Osteoblast (primary cell): ENCODE measurements at regions not wholly inside any gene's neighbourhood (a gene's known extent, or its start where the extent isn't known, plus 50 kb on each side); places are given as distances from the start of the nearest gene placed in this dataset.

Experiments used
- DNase-seq: peaks from one replicate; pipeline ENCODE4 v3.0.0; 2011; ENCODE audit warnings: low spot score, mixed read lengths; ENCODE audit not compliant: insufficient read length; ENCODE audit errors: missing footprints
- H2AFZ ChIP-seq: 2 replicates; pipeline ENCODE4 v1.6.0; 2011; ENCODE audit warnings: mild to moderate bottlenecking, low read length
- H3K27ac ChIP-seq: 2 replicates; pipeline ENCODE4 v1.5.1; 2011; ENCODE audit warnings: mild to moderate bottlenecking, low read depth, low read length, moderate library complexity
- H3K27me3 ChIP-seq: 2 replicates; pipeline ENCODE4 v1.6.0; 2012; ENCODE audit warnings: mild to moderate bottlenecking, control low read depth, inconsistent platforms, low read length, moderate library complexity; ENCODE audit not compliant: insufficient read depth
- H3K36me3 ChIP-seq: 2 replicates; pipeline ENCODE4 v1.5.1; 2011; ENCODE audit warnings: mild to moderate bottlenecking, low read length, control low read depth, moderate library complexity; ENCODE audit not compliant: insufficient read depth
- H3K4me1 ChIP-seq: 2 replicates; pipeline ENCODE4 v1.5.1; 2011; ENCODE audit warnings: mild to moderate bottlenecking, low read length, control low read depth, moderate library complexity; ENCODE audit not compliant: insufficient read depth
- H3K4me2 ChIP-seq: 2 replicates; pipeline ENCODE4 v1.6.0; 2011; ENCODE audit warnings: mild to moderate bottlenecking, low read length; ENCODE audit not compliant: insufficient read depth
- H3K4me3 ChIP-seq: fragments of 200-600 bp; sonication (generic); 3 replicates; pipeline ENCODE4 v1.5.1; 2012; ENCODE audit warnings: mild to moderate bottlenecking, low read length, inconsistent platforms; ENCODE audit not compliant: insufficient read depth
- H3K79me2 ChIP-seq: 2 replicates; pipeline ENCODE4 v1.6.0; 2012; ENCODE audit warnings: mild to moderate bottlenecking, low read length, control low read depth, inconsistent platforms; ENCODE audit not compliant: insufficient read depth
- H3K9me3 ChIP-seq: 2 replicates; pipeline ENCODE4 v1.5.1; 2011; ENCODE audit warnings: low read depth, low read length, control low read depth
- H4K20me1 ChIP-seq: 2 replicates; pipeline ENCODE4 v1.6.0; 2012; ENCODE audit warnings: mild to moderate bottlenecking, low read length, control low read depth; ENCODE audit not compliant: insufficient read depth
- TF ChIP-seq, protein P1 (sequence below): IDR thresholded peaks from 2 replicates; pipeline ENCODE4 v1.5.1; 2011; ENCODE audit warnings: mild to moderate bottlenecking, low read depth, low read length, moderate library complexity; ENCODE audit errors: extremely low read depth

- H3K36me3 ChIP-seq, result no peaks in the 10 kb centered on the region
- no peak for DNase-seq
- TF ChIP-seq, protein P1, sequence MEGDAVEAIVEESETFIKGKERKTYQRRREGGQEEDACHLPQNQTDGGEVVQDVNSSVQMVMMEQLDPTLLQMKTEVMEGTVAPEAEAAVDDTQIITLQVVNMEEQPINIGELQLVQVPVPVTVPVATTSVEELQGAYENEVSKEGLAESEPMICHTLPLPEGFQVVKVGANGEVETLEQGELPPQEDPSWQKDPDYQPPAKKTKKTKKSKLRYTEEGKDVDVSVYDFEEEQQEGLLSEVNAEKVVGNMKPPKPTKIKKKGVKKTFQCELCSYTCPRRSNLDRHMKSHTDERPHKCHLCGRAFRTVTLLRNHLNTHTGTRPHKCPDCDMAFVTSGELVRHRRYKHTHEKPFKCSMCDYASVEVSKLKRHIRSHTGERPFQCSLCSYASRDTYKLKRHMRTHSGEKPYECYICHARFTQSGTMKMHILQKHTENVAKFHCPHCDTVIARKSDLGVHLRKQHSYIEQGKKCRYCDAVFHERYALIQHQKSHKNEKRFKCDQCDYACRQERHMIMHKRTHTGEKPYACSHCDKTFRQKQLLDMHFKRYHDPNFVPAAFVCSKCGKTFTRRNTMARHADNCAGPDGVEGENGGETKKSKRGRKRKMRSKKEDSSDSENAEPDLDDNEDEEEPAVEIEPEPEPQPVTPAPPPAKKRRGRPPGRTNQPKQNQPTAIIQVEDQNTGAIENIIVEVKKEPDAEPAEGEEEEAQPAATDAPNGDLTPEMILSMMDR, result no peak
- no peaks in the 10 kb centered on the region for H4K20me1 ChIP-seq
- no peak overlapping the region for H3K4me3 ChIP-seq
- H3K4me1 ChIP-seq, result peaks cover 9% of the 10 kb centered on the region
- no peak overlapping the region for H3K27ac ChIP-seq
- H2AFZ ChIP-seq, result no peak overlapping the region
- no peaks in the 10 kb centered on the region for H3K27me3 ChIP-seq
- H3K4me2 ChIP-seq, result no peak overlapping the region
- no peaks in the 10 kb centered on the region for H3K9me3 ChIP-seq
- H3K79me2 ChIP-seq, result no peaks in the 10 kb centered on the region
Measured at GRCh38 chr1:232553050-232553754, 76.7 kb downstream of the SIPA1L2 start.

DNA sequence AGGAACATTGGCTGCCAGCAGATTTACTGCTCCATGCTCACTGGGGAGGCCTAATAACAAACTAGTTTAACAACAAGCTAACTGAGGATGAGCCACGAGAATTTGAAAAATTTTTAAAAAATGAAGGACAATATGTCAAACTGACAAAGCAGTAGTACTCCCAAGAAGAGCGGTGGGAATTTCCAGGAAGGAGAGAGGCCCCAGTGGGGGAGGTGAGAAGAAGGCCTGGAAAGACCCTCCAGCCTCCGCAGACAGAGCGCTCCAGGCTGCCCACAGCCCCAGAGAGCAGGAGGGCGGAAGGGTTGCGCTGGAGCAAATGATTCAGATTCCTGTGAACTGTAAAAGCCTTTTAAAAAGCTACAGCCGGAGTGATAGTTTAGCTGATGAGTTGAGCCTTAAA lies 78.5 kb downstream of the SIPA1L2 start:
- H3K79me2 ChIP-seq, result no peaks in the 10 kb centered on the region
- H3K4me1 ChIP-seq, result peaks cover 9% of the 10 kb centered on the region
- H4K20me1 ChIP-seq, result no peaks in the 10 kb centered on the region
- H2AFZ ChIP-seq, result no peak overlapping the region
- no peak for DNase-seq
- H3K36me3 ChIP-seq, result no peaks in the 10 kb centered on the region
- TF ChIP-seq, protein P1, result no peak
- H3K9me3 ChIP-seq, result no peaks in the 10 kb centered on the region
- H3K4me3 ChIP-seq, result no peak overlapping the region
- H3K27ac ChIP-seq, result no peak overlapping the region
- peaks cover 3% of the 10 kb centered on the region for H3K27me3 ChIP-seq
- H3K4me2 ChIP-seq, result no peak overlapping the region

DNA sequence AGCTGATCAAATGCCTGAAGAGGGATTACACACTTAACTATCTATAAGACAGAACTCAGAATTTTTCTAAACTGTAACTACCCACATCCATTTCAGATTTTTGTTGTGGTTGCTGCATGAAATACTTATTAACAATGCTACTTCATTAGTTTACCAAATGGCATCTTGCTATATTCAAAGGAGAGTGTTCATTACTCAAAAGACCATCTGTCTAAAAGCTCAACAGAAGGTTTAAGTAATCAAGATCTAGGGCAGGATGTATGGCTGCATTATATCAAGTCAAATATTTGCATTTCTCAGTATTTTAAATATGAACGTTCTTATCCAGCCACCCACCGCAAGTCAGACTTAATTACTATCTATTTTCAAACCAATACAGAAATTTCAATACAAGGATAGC lies 79.9 kb downstream of the SIPA1L2 start:
- H4K20me1 ChIP-seq, result no peaks in the 10 kb centered on the region
- H3K27ac ChIP-seq, result no peak overlapping the region
- no peak overlapping the region for H3K4me2 ChIP-seq

GRCh38 chr1:232548691-232549090 lies 81.2 kb downstream of the SIPA1L2 start:
- Histone ChIP-seq H3K79me2 (no peaks in the 10 kb centered on the region), H2AFZ (no peak overlapping the region), H3K4me2 (no peak overlapping the region), H3K27me3 (peaks cover 3% of the 10 kb centered on the region), H3K36me3 (no peaks in the 10 kb centered on the region), H3K4me3 (no peak overlapping the region), H4K20me1 (no peaks in the 10 kb centered on the region), H3K27ac (no peak overlapping the region), H3K4me1 (no peaks in the 10 kb centered on the region), H3K9me3 (no peaks in the 10 kb centered on the region)
- no peak for DNase-seq
- TF ChIP-seq, protein P1, result no peak

More for the DNA sequence above, 79.9 kb downstream of the SIPA1L2 start:
- Histone ChIP-seq H3K4me1 (peaks cover 9% of the 10 kb centered on the region), H3K9me3 (no peaks in the 10 kb centered on the region), H3K4me3 (no peak overlapping the region), H3K27me3 (peaks cover 3% of the 10 kb centered on the region), H3K79me2 (no peaks in the 10 kb centered on the region), H2AFZ (no peak overlapping the region), H3K36me3 (no peaks in the 10 kb centered on the region)
- TF ChIP-seq, protein P1, result no peak
- no peak for DNase-seq
